ENCODE measurements at regions not wholly inside any gene's neighbourhood (a gene's known extent, or its start where the extent isn't known, plus 50 kb on each side); places are given as distances from the start of the nearest gene placed in this dataset.
"Not testable (repeated sequence)": the region's sequence is repeated elsewhere in the genome, so short reads cannot be mapped to it uniquely, and the experiment has no call there.

GRCh38 chr5:121064241-121064640, 600.1 kb downstream of the PRR16 start:
- ATAC-seq; DNase-seq (ENCODE audit: low spot score): not testable (repeated sequence)

- no peak for ATAC-seq
- no peak for DNase-seq (ENCODE audit: low spot score)
Measured at GRCh38 chr5:121086671-121087070, 622.6 kb downstream of the PRR16 start.

DNA sequence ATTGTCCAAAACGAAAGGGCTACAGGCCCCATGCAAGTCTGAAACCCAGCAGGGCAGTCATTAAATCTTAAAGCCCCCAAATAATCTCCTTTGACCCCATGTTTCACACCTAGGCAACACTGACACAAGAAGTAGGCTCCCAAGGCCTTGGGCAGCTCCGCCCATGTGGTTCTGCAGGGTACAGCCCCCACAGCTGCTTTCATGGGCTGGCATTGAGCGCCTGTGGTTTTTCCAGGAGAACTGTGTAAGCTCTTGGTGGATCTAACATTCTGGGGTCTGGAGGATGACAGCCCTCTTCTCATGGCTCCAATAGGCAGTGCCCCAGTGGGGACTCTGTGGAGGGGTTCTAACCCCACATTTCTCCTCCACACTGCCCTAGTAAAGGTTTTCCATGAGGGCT, 623.5 kb downstream of the PRR16 start:
- DNase-seq (ENCODE audit: low spot score) = no peak
- no peak for ATAC-seq

DNA sequence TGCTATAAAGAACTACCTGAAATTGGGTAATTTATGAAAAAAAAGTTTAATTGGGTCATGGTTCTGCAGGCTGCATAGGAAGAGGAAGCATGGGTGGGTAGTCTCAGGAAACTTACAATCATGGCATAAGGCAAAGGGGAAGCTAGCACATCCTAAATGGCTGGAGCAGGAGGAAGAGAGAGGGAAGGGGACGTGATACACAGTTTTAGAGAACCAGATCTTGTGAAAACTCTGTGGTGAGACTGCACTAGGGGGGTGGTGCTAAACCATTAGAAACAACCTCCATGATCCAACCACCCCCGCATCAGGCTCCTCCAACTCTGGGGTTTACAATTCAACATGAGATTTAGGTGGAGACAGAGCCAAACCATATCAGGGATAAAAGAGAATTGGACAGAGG, 624.2 kb downstream of the PRR16 start:
- no peak for DNase-seq (ENCODE audit: low spot score)
- no peak for ATAC-seq

DNA sequence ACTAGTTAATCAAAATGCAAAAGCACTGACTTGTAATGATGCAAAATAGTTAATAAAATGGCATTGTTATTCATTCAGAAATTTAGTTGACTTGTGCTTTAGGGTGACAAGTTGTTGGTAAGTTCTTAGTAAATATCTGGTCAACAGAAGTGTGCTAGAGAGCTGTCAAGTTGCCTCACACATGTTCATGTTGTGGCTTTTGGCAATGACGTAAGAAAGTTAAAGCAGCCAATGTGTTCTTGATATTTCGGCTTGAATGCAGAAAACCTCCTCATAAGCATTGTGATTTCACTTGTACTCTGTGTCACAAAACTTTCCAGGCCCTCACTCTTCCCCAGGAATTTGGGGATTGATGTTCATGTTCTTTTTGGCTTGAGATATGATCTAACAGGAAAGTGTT, 626.7 kb downstream of the PRR16 start:
- DNase-seq (ENCODE audit: low spot score) (no peak), ATAC-seq (no peak)

- DNase-seq (ENCODE audit: low spot score) (no peak), ATAC-seq (no peak)
Measured at GRCh38 chr5:121100931-121101330, 636.8 kb downstream of the PRR16 start.

DNA sequence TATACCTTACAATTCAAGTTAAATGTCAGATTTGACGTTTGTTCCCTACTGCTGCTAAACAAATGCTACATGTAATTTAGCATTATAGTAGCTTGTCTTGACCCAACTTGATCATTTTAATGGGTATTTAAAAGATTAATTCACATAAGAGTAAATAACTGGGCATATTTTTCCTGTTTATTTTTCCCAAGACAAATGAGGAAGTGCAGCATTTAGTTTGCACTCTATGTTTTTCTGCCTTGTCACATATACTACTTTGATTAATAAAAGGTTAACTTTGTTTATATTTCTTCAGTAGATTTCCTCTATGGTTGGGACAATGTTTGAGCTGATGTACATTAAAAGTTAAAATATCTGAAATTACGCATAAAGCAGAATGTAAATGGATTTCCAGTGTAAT, 641.8 kb downstream of the PRR16 start:
- ATAC-seq = no peak
- DNase-seq (ENCODE audit: low spot score) = no peak

GRCh38 chr5:121106721-121107690, 642.9 kb downstream of the PRR16 start:
- not testable (repeated sequence) for DNase-seq (ENCODE audit: low spot score); ATAC-seq

DNA sequence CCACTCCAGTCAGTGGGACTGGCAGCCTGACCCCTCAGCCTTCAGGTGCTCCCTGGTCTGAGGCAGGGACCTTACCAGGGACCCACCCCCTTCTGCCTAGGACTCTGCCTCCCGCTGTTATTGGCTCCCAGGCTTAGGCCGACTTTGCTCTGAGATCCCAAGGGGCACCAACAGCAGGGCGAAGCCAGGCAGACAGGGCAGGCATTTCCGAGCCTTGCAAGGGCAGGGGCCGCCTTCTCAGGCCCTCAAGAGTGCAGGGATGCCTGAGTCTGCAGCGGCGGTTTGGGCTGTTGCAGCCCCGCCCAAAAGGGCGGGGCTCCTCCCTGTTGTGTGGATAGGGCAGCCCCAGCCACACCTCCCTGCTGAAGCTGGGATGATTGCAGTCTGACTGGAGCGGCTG, 644.6 kb downstream of the PRR16 start:
- no peak for ATAC-seq
- DNase-seq (ENCODE audit: low spot score) = no peak

GRCh38 chr5:121109817-121110216, 645.7 kb downstream of the PRR16 start:
- ATAC-seq (no peak), DNase-seq (ENCODE audit: low spot score) (no peak)

DNA sequence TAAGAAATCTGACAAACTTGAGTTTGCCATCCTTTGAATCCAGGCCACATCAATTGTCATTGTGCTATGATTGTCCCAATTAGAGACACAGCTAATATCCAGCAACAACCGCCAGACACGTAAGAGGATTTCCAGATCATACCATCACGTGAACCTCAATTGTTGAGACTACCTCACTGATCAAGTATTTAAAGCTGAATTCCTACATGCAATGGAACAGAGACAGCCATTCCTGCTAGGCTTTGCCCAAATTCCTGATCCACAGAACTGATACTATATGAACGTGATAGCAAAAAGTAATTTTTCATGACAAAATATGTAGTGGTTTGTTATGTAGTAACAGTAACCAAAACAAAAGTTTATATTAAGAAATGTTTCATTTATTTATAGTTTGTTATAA, 657.7 kb downstream of the PRR16 start:
- no peak for ATAC-seq
- no peak for DNase-seq (ENCODE audit: low spot score)

DNA sequence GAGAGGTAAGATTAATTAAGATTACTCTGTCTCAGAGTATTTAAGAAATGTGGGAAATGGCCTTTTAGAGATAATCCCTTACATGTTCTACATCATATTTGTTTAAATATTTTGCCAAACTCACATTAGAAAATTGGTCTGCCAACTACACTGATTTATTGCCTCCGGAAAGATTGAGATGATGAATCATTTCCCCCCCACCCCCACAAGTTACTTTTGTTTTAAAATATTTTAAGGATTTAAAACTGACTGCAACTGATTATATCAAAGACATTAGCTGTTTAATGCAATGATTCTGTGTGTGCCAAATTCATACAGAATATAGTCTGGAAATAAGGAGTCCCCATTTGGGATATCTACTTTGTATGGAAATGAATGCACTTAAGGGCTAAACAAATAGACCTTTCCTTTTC, 674.4 kb downstream of the PRR16 start:
- no peak for DNase-seq (ENCODE audit: low spot score)
- ATAC-seq = no peak

- no peak for DNase-seq (ENCODE audit: low spot score)
- no peak for ATAC-seq
Measured at GRCh38 chr5:121138952-121139351, 674.9 kb downstream of the PRR16 start.

GRCh38 chr5:121144764-121145163, 680.7 kb downstream of the PRR16 start:
- ATAC-seq (peak; percentile 39), DNase-seq (ENCODE audit: low spot score) (no peak)

GRCh38 chr5:121151534-121151933, 687.4 kb downstream of the PRR16 start:
- ATAC-seq = no peak
- DNase-seq (ENCODE audit: low spot score) = no peak

- DNase-seq (ENCODE audit: low spot score) (no peak), ATAC-seq (no peak)
Measured at GRCh38 chr5:121152411-121152810, 688.3 kb downstream of the PRR16 start.

DNA sequence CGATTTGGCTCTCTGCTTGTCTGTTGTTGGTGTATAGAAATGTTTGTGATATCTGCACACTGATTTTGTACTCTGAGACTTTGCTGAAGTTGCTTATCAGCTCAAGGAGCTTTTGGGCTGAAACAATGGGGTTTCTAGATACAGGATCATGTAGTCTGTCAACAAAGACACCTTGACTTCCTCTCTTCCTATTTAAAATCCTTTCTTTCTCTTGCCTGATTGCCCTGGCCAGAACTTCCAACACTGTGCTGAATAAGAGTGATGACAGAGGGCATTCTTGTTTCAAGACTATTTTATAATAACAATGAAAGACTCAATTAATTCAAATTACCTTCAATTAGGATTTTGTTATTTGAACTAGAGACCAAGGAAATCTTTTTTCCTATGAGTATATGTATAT, 692.5 kb downstream of the PRR16 start:
- DNase-seq (ENCODE audit: low spot score) (no peak), ATAC-seq (no peak)

GRCh38 chr5:121158451-121158850, 693.2 kb upstream of the FTMT start:
- no peak for DNase-seq (ENCODE audit: low spot score)
- ATAC-seq = no peak

GRCh38 chr5:121160591-121160990, 691.1 kb upstream of the FTMT start:
- ATAC-seq = no peak
- no peak for DNase-seq (ENCODE audit: low spot score)

DNA sequence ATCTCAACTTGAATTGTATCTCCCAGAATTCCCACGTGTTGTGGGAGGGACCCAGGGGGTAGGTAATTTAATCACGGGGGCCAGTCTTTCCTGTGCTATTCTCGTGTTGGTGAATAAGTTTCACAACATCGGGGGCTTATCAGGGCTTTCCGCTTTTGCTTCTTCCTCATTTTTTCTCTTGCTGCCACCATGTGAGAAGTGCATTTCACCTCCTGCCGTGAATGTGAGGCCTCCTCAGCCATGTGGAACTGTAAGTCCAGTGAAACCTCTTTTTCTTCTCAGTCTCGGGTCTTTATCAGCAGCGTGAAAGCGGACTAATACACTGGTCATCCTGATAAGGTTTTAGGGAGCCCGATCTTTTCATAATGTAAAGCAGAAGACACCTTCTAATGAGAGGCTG, 687.0 kb upstream of the FTMT start:
- no peak for DNase-seq (ENCODE audit: low spot score)
- no peak for ATAC-seq

DNA sequence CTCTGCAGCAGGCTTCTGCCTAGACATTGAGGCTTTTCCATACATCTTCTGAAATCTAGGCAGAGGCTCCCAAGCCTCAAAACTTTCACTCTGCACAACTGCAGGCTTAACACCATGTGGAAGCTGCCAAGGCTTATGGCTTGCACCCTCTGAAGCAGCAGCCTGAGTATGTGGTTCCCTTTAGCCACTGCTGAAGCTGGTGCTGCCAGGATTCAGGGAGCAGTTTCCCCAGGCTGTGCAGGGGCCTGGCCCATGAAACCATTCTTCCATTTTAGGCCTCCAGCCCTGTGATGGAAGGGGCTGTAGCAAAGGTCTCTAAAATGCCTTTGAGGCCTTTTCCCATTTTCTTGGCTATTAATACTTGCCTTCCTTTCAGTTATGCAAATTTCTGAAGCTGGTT, 680.3 kb upstream of the FTMT start:
- ATAC-seq (no peak), DNase-seq (ENCODE audit: low spot score) (no peak)

DNA sequence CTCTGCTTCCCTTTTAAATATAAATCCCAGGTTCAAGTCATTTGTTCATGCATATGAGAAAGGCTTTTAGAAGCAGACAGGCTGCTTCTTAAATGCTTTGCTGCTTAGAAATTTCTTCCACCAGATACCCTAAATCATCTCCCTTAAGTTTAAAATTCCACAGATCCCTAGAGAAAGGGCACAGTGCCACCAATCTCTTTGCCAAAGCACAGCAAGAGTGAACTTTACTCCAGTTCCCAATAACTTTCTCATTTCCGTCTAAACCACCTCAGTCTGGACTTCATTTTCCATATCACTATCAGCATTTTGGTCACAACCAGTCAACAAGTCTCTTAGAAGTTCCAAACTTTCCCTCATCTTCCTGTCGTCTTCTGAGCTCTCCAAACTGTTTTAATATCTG, 679.8 kb upstream of the FTMT start:
- no peak for DNase-seq (ENCODE audit: low spot score)
- peak; percentile 70 for ATAC-seq

GRCh38 chr5:121174351-121174750, 677.3 kb upstream of the FTMT start:
- DNase-seq (ENCODE audit: low spot score) (no peak), ATAC-seq (no peak)
